ENCODE measurements at regions not wholly inside any gene's neighbourhood (a gene's known extent, or its start where the extent isn't known, plus 50 kb on each side); places are given as distances from the start of the nearest gene placed in this dataset.

GRCh38 chr1:4970532-4970931 is 316.1 kb downstream of the AJAP1 start:
- no peak for DNase-seq

GRCh38 chr1:4969556-4970129 is 315.2 kb downstream of the AJAP1 start:
- DNase-seq = no peak

GRCh38 chr1:4965346-4966075 is 311.1 kb downstream of the AJAP1 start:
- no peak for DNase-seq

GRCh38 chr1:4964634-4965345 is 310.4 kb downstream of the AJAP1 start:
- DNase-seq = no peak

- DNase-seq = no peak
These were observed 308.8 kb downstream of the AJAP1 start for GRCh38 chr1:4963251-4963650.

GRCh38 chr1:4962836-4963235 is 308.4 kb downstream of the AJAP1 start:
- DNase-seq = no peak

GRCh38 chr1:4961935-4962645 is 307.7 kb downstream of the AJAP1 start:
- no peak for DNase-seq

- DNase-seq = no peak
These were observed 306.5 kb downstream of the AJAP1 start for GRCh38 chr1:4960782-4961475.

GRCh38 chr1:4960336-4960735 is 305.9 kb downstream of the AJAP1 start:
- no peak for DNase-seq

GRCh38 chr1:4959216-4959615 is 304.8 kb downstream of the AJAP1 start:
- no peak for DNase-seq

- no peak for DNase-seq
These were observed 302.6 kb downstream of the AJAP1 start for GRCh38 chr1:4957027-4957426.

GRCh38 chr1:4954392-4954791 is 300.0 kb downstream of the AJAP1 start:
- DNase-seq = no peak

GRCh38 chr1:4951601-4952000 is 297.2 kb downstream of the AJAP1 start:
- DNase-seq = no peak

GRCh38 chr1:4946343-4946742 is 291.9 kb downstream of the AJAP1 start:
- DNase-seq = no peak

- no peak for DNase-seq
These were observed 290.5 kb downstream of the AJAP1 start for GRCh38 chr1:4944911-4945310.

- DNase-seq = no peak
These were observed 289.7 kb downstream of the AJAP1 start for GRCh38 chr1:4944072-4944471.

- DNase-seq = no peak
These were observed 284.9 kb downstream of the AJAP1 start for GRCh38 chr1:4939266-4939665.

GRCh38 chr1:4937876-4938534 is 283.6 kb downstream of the AJAP1 start:
- no peak for DNase-seq

- no peak for DNase-seq
These were observed 281.4 kb downstream of the AJAP1 start for GRCh38 chr1:4935807-4936206.

GRCh38 chr1:4933232-4933631 is 278.8 kb downstream of the AJAP1 start:
- no peak for DNase-seq

- DNase-seq = no peak
These were observed 278.1 kb downstream of the AJAP1 start for GRCh38 chr1:4932311-4933030.

GRCh38 chr1:4931486-4931885 is 277.1 kb downstream of the AJAP1 start:
- no peak for DNase-seq
